ENCODE measurements at regions not wholly inside any gene's neighbourhood (a gene's known extent, or its start where the extent isn't known, plus 50 kb on each side); places are given as distances from the start of the nearest gene placed in this dataset.

DNA sequence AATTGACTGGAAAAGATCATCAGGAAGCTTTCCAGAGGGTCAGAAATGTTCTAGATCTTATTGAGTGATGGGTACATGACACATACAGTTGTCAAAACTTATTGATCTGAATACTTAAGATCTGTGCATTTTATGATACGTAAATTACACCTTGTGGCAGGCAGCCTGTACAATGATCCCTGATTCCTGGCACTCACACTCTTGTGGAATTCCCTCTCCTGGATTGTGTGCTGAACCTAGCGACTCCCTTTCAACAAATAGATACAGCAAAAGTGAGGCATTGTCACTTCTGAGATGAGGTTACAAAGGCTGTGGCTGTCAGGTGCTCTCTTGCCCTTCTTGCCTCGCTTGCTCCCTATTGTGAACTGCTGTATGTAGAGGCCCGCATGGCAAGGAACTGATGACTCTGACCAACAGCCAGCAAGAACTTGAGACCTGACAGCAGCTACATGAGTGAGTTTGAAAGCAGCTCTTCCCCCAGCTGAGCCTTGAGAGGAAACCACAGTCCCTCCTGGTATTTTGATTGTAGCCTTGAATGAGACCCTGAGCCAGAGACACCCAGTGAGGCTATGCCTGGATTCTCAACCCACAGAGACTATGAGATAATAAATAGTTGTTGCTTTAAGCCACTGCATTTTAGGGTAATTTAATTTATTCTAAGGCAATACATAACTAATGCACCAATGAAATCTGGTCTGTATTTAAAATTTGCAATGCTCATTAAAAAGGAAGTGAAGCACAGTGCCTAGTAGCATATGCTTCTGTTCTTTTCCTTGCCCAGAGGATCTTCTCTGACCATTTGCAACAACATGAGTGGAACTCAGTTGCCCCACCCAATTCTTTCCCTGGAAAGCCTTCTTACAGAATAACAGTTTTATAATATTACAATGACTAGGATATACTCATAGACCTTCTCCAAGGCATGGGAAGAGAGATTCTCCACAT, 60.5 kb upstream of the IZUMO1R start:
- TF ChIP-seq, protein P1, sequence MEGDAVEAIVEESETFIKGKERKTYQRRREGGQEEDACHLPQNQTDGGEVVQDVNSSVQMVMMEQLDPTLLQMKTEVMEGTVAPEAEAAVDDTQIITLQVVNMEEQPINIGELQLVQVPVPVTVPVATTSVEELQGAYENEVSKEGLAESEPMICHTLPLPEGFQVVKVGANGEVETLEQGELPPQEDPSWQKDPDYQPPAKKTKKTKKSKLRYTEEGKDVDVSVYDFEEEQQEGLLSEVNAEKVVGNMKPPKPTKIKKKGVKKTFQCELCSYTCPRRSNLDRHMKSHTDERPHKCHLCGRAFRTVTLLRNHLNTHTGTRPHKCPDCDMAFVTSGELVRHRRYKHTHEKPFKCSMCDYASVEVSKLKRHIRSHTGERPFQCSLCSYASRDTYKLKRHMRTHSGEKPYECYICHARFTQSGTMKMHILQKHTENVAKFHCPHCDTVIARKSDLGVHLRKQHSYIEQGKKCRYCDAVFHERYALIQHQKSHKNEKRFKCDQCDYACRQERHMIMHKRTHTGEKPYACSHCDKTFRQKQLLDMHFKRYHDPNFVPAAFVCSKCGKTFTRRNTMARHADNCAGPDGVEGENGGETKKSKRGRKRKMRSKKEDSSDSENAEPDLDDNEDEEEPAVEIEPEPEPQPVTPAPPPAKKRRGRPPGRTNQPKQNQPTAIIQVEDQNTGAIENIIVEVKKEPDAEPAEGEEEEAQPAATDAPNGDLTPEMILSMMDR (IDR thresholded peaks at IDR 0.05; ENCODE audit: low read depth, low read length, missing input control), result no peak
- TF ChIP-seq TAF1 (conservative IDR thresholded peaks at IDR 0.05), result no peak
- no peak for TF ChIP-seq RAD21 (IDR thresholded peaks at IDR 0.05)
- TF ChIP-seq SP1 (IDR thresholded peaks at IDR 0.05), result no peak
- TF ChIP-seq YY1 (IDR thresholded peaks at IDR 0.05), result no peak
- no peak for TF ChIP-seq GABPA (IDR thresholded peaks at IDR 0.05 in 1 of 2, conservative IDR thresholded peaks at IDR 0.05 in 1 of 2)
- TF ChIP-seq NR2F2 (IDR thresholded peaks at IDR 0.05), result no peak
